Fibroblast of lung (primary cell): ENCODE measurements at regions not wholly inside any gene's neighbourhood (a gene's known extent, or its start where the extent isn't known, plus 50 kb on each side); places are given as distances from the start of the nearest gene placed in this dataset.
"Not testable (repeated sequence)": the region's sequence is repeated elsewhere in the genome, so short reads cannot be mapped to it uniquely, and the experiment has no call there.

ENCODE experiments used
- EZH2 ChIP-seq: IDR thresholded peaks from 2 replicates; pipeline ENCODE4 v1.5.1; 2012; ENCODE audit warnings: low read length, control low read depth, mild to moderate bottlenecking; ENCODE audit errors: missing control alignments
- TF ChIP-seq, protein P1 (sequence below), 2 donors: IDR thresholded peaks in 1 of 2; conservative IDR thresholded peaks in 1 of 2; 1 replicate in 1 of 2; 2 replicates in 1 of 2; pipeline ENCODE4 v1.5.1; 2011 to 2012; ENCODE audit warnings: low read length in 2 of 2, control low read depth in 1 of 2, inconsistent platforms in 1 of 2, low read depth in 1 of 2, mild to moderate bottlenecking in 1 of 2

DNA sequence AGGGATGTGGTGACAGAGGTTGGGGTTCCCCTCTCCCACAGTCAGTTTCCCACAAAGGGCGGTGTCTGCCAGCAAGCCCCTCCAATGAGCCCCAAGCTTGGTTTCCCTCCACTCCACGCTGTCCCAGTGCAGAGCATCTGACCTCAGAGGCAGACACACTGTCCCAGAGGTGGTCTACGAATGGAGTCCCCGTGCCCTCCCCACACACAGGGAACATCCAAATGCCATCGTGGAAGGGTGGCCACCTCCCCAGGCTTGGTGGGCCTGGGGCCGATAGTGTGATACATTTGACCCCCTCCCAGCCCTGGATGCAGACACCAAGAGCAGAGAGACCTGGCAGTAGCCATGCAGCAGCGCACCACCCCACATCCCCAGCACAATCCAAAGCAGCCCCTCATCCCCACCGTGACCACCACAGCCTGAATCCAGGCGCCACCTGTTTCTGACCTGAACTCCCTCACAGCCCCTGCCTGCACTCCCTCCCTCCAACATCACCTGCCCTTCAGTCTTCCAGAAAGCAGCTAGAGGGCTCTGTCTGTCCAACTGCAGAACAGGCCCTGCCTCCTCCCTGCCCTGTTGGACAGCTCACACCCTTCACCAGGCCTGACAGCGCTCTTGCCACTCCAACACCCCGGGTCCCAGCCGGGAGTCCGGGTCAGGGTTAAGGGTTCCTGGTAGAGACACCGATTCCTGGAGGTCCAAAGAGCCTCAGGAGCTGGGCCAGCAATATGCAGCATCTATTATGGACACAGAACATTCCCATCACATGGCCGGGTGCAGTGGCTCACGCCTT is 156.5 kb upstream of the RIMBP3B start:
- TF ChIP-seq, protein P1, sequence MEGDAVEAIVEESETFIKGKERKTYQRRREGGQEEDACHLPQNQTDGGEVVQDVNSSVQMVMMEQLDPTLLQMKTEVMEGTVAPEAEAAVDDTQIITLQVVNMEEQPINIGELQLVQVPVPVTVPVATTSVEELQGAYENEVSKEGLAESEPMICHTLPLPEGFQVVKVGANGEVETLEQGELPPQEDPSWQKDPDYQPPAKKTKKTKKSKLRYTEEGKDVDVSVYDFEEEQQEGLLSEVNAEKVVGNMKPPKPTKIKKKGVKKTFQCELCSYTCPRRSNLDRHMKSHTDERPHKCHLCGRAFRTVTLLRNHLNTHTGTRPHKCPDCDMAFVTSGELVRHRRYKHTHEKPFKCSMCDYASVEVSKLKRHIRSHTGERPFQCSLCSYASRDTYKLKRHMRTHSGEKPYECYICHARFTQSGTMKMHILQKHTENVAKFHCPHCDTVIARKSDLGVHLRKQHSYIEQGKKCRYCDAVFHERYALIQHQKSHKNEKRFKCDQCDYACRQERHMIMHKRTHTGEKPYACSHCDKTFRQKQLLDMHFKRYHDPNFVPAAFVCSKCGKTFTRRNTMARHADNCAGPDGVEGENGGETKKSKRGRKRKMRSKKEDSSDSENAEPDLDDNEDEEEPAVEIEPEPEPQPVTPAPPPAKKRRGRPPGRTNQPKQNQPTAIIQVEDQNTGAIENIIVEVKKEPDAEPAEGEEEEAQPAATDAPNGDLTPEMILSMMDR (conservative IDR thresholded peaks at IDR 0.05 in 1 of 2, IDR thresholded peaks at IDR 0.05 in 1 of 2; ENCODE audit: low read depth in 1 of 2, low read length in 2 of 2), result not testable (repeated sequence)
- not testable (repeated sequence) for TF ChIP-seq EZH2
